CD1c-positive myeloid dendritic cell (primary cell): ENCODE measurements at regions not wholly inside any gene's neighbourhood (a gene's known extent, or its start where the extent isn't known, plus 50 kb on each side); places are given as distances from the start of the nearest gene placed in this dataset.

ENCODE experiments used
- DNase-seq: peaks from one replicate; pipeline ENCODE4 v3.0.0-alpha.2; 2016; ENCODE audit errors: extremely low spot score

GRCh38 chr9:16197578-16198370 is 644.9 kb downstream of the CCDC171 start:
- no peak for DNase-seq

- no peak for DNase-seq
Measured at GRCh38 chr9:16198996-16199395, 646.2 kb downstream of the CCDC171 start.

GRCh38 chr9:16202221-16202620 is 649.4 kb downstream of the CCDC171 start:
- no peak for DNase-seq

- no peak for DNase-seq
Measured at GRCh38 chr9:16202914-16203728, 650.3 kb downstream of the CCDC171 start.

GRCh38 chr9:16203729-16204573 is 651.1 kb downstream of the CCDC171 start:
- DNase-seq, result no peak

- no peak for DNase-seq
Measured at GRCh38 chr9:16205455-16205854, 652.6 kb downstream of the CCDC171 start.

- no peak for DNase-seq
Measured at GRCh38 chr9:16206518-16206917, 653.7 kb downstream of the CCDC171 start.

- no peak for DNase-seq
Measured at GRCh38 chr9:16207161-16207560, 654.3 kb downstream of the CCDC171 start.

GRCh38 chr9:16210440-16210839 is 657.6 kb downstream of the CCDC171 start:
- DNase-seq, result no peak

- no peak for DNase-seq
Measured at GRCh38 chr9:16211946-16212345, 658.5 kb downstream of the BNC2 start.

GRCh38 chr9:16213781-16214515 is 656.5 kb downstream of the BNC2 start:
- no peak for DNase-seq

GRCh38 chr9:16214677-16215352 is 655.7 kb downstream of the BNC2 start:
- DNase-seq, result no peak

GRCh38 chr9:16215353-16215680 is 655.2 kb downstream of the BNC2 start:
- DNase-seq, result no peak

GRCh38 chr9:16217943-16218701 is 652.3 kb downstream of the BNC2 start:
- no peak for DNase-seq

GRCh38 chr9:16221366-16221765 is 649.1 kb downstream of the BNC2 start:
- DNase-seq, result no peak

GRCh38 chr9:16221822-16222547 is 648.5 kb downstream of the BNC2 start:
- DNase-seq, result no peak

- no peak for DNase-seq
Measured at GRCh38 chr9:16223074-16223871, 647.2 kb downstream of the BNC2 start.

GRCh38 chr9:16230731-16231130 is 639.7 kb downstream of the BNC2 start:
- no peak for DNase-seq

GRCh38 chr9:16236311-16236710 is 634.2 kb downstream of the BNC2 start:
- DNase-seq, result no peak
